ENCODE measurements at regions not wholly inside any gene's neighbourhood (a gene's known extent, or its start where the extent isn't known, plus 50 kb on each side); places are given as distances from the start of the nearest gene placed in this dataset.
"Not testable (repeated sequence)": the region's sequence is repeated elsewhere in the genome, so short reads cannot be mapped to it uniquely, and the experiment has no call there.

DNA sequence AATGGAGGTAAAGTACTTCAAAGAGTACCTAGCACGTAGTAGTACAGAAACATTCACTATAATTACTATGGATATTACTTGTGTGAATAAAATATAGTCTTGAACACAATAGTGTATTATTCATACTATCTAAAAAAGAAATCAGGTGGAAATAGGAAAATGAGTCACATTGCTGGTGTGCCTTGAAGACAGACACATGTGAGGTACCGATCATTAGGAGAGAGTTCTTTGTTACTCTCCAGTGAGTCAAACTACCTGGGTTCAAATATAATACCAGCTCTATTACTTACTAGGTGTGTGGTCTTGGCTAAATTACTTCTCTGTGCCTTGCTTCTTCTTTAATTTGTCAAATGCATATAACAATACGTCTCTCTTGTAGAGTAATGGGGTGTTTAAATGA is 50.8 kb upstream of the BEND6 start:
- no peak for DNase-seq (ENCODE audit: low read depth)

DNA sequence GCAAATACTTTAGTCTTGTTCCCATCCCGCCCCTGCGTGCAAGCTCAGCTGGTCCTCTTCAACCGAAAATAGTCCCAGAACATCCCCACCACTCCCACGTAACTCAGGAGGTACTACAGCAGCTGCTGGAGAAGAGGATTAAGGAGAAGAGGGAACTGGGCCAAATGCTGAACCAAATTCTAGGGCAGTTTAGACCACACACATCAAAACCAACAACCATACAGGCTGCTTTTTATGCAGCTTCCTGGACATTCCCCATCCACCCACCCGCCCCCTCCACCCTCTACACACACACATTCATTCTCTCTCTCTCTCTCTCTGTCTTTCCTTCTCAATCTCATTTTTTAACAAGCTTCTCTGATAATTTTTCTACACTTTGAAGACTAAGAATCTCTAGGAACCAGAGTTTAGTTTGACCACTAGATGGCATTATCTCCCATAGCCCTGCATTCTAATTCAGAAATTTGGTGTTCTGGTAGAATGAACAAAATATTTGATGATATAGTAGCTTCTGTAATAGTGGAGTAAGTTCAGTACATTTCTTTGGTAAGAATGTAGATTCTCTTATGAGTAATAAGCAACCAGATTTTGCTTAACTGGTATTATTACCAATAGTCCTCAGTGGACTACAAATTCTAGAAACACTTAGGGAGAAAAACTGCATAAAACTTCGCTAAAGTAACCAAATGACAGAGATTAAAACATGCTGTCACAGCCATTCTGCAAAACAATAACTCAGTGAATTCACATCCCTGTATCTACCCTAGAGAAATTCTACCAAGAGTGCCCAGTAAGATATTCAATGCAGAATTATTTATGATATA is 52.1 kb upstream of the BEND6 start:
- no peak for DNase-seq (ENCODE audit: low read depth)

DNA sequence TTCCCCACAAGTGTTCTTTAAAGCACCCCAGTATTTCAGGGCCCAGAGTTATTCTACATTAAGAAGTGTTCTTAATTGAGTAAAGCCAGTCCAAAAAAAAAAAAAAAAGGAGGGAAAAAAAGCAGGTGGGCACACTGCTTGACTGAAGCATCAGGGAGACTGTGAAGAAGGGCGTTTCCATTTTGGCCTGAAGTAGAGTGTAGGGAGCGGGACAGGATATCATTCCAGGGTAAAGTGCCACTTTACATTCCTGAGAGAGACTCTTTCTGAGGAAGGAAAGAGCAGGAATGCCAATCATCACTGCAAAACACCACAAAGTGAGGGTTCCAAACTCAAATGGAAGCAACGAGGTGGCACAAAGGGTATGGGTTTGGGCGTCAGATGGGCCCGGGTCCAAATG is 54.1 kb upstream of the BEND6 start:
- DNase-seq (ENCODE audit: low read depth) = no peak

DNA sequence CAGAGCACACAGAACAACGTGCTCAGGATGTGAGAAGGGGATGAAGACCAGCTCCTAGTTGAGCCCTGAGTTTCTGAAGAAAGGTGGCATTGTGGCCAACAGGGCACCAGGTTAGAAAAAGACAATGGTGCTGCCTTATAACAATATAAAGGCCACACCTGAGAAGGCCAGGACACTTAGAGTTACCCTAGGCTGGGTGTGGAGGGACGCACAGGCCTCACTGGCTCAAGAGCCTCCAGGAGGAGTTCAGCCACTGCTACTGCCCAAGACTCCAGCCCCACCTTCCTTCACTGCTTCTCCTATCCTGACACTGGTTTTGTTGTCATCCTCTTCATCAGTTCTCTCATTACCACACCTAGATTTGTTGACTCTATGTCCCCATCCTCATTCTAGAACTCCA is 55.2 kb upstream of the BEND6 start:
- no peak for DNase-seq (ENCODE audit: low read depth)

DNA sequence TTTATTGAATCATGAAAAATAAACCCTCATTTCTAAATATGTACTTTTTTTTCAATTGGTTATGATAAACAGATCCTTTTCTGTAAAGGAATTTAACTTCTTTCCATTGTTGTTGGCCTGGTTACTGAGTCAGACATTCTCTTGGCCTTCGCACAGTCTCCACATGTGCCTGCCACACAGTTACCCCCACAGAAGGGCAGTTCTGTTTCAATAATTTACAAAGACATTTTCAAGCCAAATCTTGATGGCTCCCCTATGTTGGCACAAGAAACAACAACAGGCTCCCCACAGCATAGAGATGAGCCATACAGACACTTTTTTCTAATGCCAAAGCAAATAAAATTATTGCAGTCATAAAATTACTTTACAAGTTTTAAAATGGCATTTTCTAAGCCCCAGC is 55.6 kb upstream of the BEND6 start:
- no peak for DNase-seq (ENCODE audit: low read depth)

DNA sequence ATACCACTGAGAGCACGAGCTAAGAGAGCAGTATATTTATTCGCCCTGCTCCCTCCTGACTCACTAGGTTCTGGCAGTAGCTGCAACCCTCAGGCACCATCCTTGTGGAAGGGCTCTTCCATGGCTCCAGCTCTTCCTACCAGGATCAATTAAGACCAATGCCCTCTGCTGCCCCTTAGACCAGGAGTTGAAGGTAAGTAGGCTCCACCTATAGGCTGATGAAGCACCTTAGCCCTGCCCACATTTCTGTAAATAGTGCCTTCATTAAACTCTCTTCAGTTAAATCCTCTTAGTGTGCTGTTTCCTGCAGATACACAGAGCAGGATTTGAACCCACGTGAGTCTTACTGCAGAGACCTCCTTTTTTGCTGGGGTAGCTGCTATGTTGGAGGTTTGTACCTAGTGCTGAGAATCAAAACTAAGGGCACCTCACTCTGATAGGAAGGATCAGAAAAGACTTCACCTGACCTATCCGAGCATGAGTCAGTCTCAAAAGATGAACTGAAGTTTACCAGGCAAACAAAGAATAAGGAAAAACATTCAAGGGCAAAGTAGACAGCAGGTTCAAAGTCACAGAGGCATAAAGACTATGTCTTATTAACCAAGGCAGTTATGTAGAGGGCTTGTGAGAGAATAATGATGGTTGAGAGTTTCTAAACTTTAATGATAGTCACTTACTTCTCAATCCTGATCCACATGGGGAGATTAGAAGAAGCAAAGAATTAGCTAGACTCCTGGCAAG is 56.9 kb upstream of the BEND6 start:
- no peak for DNase-seq (ENCODE audit: low read depth)

DNA sequence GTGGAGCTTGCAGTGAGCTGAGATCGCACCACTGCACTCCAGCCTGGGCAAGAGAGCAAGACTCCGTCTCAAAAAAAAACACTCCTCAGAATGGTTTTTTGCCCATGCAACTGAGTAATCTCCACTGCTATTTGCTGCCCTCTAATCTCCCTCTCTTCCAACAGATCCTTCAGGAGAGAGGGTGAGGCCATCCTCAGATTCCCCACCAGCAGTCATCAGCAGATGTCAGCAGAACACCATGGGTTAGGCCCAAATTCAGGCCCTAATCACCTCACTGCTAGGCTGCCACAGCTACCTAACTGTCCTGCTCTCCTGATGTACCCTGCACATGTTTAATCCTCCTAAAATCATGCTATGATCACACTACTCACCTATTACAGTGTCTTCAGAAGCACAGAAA is 63.2 kb upstream of the BEND6 start:
- DNase-seq (ENCODE audit: low read depth) = no peak

DNA sequence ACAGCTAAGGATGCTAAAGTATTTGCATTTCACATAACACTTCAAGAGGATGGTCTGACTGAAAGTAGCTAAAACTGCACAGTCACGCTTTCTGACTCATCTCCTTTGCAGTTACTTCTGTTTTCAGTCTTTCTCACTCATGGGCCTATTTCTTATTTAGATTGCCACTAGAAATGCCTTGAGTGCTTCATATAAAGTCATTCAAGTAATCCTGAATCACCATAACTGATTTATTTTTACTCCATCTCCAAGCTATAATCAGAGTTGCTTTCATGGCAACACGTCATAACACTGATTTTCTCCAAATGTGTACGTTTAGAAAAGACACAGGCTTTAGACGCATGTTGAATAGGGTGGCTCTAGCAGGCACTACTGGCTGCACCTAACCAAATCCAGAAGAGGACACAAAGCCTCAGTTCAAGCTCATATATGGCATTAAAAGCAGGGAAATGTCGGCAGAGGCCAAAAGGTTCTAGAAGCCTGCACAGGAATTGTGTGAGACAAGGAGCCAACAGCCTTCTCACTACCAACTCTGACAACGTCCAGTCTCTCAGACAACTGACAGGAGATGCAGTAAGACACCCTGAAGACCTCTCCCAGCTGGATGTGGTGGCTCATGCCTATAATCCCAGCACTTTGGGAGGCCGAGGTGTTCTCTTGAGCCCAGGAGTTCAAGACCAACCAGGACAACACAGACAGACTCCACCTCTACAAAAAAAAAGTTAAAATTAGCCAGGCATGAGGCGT is 64.1 kb upstream of the BEND6 start:
- DNase-seq (ENCODE audit: low read depth) = no peak

DNA sequence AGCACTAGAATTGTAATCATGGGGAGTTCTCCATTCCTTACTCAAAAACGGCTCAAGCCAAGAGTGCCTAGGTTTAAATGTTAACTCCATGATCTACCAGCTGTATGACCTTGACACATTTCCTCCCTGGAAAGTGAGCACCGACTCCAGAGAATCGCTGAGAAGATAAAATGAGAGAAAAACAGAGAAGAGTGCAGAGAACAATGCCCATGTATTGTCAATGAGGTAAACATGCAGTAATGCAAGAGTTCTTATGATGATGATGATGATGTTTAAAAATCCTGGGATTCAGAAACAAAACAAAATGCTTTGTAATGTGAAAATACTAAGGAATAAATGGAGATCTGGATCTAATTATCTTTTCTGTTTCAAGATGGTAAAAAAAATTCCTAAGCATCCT is 64.8 kb upstream of the BEND6 start:
- no peak for DNase-seq (ENCODE audit: low read depth)

DNA sequence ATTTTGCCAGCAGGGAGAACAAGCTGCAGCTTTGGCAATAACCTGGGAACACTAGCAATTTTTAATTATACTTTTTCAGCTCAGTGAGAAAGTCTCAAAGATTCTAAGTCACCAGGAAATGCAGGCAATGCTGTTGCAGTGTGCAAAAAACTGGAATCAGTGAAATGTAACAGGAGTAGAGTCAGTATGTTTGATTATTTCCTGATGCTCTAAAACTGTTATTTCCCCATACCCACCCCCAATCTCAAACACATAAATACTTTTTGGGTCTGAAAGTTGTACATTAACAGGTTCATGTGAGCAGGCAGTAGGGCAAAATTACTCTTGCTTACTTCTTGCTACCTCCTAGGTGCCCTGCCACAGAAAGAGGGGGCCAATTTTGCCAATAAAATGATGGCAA is 65.4 kb upstream of the BEND6 start:
- DNase-seq (ENCODE audit: low read depth) = no peak

DNA sequence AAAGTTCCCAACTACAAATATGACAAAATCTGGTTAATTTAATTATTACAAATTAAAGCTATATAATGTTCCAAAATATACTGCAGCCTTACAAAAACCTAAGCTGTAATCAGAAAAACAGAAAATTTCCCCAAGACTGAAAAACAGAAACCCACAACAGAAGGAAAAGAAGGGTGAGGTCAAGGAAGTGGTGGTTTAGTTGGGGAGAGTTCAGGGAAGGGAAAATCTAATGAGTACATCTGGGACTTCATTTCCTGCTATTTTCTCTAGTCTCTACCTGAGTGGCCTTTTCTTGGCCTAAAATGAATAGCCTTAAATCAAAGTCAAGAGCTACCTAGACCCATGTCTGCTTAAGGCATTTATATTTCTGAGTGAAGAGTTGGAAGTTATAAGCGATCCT is 66.2 kb upstream of the BEND6 start:
- no peak for DNase-seq (ENCODE audit: low read depth)

DNA sequence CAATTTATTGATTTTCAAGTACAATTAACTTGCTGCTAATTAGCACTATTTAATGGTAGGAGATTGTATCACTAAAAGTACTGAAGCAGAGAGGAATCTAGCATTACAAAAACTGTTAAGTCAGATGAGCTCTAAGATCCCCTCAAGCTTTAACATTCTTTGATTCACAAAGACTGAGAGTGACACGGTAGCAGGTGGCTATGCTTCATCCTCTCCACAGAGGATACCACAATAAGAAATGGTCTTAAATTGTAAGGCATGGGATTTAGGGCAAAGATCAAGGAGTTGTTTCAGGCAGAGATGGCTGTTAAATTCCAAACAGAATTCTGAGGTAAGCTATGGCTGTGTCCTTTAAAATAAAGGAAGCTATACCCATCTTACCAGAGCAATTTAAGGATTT is 67.8 kb upstream of the BEND6 start:
- no peak for DNase-seq (ENCODE audit: low read depth)

DNA sequence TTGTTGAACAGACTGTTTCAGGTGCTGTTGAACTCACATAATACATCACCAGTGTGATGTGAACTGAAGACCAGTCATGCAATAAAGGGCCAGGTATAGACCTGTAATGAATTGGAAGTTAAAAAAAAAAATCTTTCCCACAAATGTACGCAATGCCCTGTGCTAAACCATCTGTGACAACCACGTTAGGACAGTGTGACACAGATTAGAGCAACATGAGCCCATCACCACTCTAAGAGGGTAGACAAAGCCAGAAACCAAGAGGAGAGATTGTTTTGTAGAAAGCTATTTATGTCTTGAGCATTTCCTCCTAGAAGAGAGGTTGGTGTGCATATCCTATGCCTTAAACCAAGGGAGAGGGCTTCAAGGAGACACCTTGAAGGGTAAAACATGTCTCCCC is 77.0 kb upstream of the BEND6 start:
- DNase-seq (ENCODE audit: low read depth) = no peak

DNA sequence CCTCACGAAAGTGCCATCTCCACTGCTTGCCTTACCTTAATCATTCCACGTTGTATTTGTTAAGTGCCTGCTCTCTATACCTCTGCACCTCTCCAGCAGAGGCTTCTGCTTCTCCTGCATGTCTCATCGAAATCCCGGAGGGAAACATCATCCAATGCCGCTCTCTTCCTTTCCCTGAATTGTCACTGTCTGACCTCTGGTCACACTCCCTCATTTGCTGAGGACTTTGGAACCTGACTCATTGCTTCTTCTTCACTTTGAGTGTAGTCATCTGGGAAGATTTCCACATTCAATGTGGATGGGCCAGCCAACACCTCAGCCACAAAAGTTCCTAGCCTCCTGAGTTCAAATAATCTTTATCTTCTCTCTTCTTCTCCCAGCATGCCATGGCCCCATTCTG is 78.9 kb upstream of the BEND6 start:
- no peak for DNase-seq (ENCODE audit: low read depth)

DNA sequence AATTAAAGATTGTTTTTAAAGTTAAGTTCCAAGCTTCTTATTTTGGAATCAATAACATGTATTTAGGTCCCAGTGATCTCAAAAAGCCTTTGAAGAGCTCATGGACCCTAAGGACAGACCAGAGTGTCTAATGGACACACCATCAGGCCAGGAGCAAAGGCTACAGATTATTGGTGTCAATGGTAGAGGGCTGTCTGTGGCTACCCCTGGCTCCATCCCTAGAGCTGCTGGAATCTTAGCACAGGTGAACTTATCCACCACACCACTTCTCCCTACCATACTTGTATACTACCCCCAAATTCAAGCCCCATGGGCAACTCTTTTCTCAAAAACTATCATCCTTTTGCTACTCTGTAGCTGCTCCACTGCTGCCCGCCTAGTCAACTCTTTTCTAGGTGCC is 79.4 kb upstream of the BEND6 start:
- DNase-seq (ENCODE audit: low read depth) = no peak

DNA sequence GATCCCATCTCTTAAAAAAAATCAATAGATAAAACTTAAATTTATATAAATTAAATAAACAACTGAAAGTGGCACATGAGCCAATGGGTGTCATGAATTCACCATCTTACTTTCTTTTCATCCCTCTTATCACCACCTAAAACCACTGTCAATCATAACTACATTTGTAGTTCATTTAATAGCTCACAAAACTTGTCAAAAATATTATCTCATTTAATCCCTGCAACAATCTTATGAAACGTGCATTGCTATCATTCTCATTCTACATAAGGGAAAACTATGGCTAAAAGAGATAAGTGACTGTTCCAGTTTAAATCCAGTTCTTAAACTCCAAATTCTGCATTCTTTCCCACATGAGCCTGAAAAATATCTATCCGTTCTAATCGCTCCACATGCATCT is 80.6 kb upstream of the BEND6 start:
- no peak for DNase-seq (ENCODE audit: low read depth)

DNA sequence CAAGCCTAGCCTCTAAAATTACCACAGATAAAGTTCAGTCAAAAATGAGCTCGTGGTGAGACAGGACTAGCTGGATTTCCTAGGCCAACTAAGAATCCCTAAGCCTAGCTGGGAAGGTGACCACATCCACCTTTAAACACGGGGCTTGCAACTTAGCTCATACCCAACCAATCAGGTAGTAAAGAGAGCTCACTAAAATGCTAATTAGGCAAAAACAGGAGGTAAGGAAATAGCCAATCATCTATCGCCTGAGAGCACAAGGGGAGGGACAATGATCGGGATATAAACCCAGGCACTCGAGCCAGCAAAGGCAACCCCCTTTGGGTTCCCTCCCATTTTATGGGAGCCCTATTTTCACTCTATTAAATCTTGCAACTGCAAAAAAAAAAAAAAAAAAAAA is 84.9 kb upstream of the BEND6 start:
- not testable (repeated sequence) for DNase-seq (ENCODE audit: low read depth)

DNA sequence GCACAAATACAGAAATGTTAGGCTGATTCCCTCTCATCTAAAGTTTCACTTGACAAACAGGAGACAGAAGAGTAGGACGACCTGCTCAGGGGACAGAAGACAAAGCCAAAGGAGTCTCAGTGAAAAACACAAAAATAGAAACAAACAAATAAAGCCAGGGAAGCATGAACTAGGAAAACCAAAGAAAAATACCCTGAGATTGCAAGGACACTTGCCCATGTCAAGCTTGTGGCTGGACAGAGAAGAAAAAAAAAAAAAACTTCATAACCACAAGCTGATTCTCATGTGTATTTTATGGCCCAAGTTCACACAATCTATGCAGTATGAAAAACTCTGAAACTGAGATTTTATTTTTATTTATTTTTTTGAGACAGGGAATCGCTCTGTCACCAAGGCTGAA is 85.6 kb upstream of the BEND6 start:
- no peak for DNase-seq (ENCODE audit: low read depth)

DNA sequence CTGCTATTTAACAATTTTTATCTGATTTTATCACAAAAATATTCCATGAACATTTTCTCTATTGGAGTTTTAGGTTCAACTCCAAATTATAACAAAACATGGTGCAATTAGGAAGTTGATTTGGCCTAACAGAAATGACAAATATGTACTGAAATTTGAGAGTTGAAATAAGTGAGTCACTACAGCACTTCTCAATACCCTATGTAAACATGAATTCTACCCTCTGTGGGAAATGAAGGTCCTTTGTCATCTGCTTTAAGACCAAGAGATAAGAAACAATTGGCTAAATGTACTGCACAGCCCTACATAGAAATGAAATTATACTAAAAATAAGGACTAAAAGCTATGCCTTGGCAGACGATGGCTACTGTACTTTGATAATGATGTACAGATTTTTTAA is 86.2 kb upstream of the BEND6 start:
- no peak for DNase-seq (ENCODE audit: low read depth)

DNA sequence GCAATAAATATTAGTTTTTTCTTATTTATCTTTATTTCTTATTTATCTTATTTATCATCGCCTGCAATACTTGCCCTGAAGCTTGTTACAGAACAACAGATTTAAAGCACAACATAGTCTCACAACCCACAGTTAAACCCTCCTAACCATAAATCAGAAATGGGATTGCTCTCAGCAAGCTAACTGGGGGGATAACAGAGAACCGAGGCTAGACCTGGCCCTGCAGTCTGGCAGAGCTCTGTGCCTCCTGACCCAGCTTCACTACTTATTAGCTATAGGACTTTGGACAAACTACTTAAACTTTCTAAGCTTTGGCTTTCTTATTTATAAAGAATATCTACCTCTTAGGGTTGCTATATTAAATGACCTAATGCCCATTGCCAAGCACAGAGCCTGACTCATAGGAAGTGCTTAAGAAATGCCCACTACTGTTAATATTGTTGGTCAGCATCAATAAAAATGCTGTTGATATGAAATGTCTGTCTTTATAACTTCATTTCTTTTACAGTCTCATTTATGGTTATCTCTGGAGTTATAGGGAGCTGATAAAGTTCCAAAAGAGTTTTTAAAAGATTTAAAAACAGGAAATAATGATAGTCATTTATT is 87.9 kb upstream of the BEND6 start:
- no peak for DNase-seq (ENCODE audit: low read depth)

DNA sequence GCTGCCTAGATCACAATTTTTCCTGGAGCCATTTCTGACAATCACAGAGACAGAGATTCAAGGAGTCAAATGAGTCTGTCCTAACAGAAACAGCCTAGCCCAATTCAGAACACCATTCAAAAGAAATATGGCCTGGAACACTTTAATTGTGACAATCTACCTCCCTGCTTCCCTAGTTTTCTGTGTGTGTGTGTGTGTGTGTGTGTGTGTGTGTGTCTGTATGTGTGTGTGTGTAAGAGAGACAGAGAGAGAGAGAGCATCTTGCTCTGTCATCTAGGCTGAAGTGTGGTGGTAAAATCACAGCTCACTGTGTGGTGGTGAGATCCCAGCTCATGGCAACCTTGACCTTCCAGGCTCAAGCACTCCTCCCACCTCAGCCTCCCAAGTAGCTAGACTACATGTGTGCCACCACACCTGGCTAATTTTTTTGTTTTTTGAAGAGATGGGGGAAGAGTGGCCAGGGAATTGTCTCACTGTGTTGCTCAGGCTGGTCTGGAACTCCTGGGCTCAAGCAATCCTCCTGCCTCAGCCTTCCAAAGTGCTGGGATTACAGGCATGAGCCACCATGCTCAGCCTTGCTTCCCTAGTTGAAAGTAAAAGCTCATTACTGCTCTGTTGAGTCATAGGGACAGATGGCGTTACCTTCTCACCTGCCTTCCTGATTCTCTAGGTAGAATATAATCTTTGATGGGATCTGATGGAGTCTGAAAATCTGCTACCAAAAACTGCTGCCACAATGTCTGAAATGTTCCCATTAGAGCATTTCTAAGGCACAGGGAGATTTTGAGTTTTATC is 89.6 kb upstream of the BEND6 start:
- no peak for DNase-seq (ENCODE audit: low read depth)

DNA sequence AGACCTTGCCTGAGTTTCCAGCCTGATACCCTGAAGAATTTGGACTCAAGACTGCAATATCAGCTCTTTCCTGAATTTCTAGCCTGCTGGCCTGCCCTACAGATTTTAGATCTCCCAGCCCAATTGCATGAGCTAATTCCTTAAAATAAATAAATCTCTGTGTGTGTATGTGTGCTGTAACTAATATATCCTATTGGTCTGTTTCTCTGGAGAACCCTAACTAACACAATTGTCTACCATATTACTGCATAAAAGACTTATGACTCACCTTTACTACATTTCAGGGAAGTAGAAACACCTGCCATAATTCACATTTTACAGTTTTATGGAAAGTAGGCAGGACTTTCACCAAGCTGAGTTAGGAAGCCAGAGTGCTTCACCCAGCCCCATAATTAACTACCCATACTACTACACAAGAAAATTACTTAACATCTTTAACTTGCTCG is 90.7 kb upstream of the BEND6 start:
- no peak for DNase-seq (ENCODE audit: low read depth)

All from T follicular helper cell (primary cell).